GM21528 (cell line): ENCODE measurements at regions not wholly inside any gene's neighbourhood (a gene's known extent, or its start where the extent isn't known, plus 50 kb on each side); places are given as distances from the start of the nearest gene placed in this dataset.

ENCODE experiments used
- ATAC-seq: cut with Tn5 transposase; IDR thresholded peaks from one replicate; pipeline ENCODE4 v1.9.1; 2021; ENCODE audit warnings: mild to moderate bottlenecking, moderate library complexity; ENCODE audit not compliant: unreplicated experiment, low FRiP score

DNA sequence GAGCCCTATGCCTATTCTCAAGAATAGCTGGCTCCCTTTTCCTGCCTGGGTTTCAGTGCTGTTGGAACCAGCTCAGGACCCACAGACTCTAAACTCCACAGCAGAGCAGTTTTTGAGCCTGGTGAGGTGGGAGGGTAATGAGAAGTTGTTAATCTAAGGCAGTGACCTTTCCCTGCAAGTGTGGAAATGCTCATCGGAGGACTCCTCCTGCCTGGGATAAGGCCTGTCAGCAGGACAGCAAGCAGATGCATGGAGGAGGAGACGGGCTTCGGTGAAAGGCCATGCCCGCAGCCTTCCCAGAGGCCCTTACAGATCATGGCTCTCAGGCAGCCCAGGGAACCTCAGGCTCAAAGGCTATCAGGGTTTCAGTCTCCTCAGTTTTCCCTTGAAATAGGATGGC is 70.0 kb upstream of the SHISA3 start:
- no peak for ATAC-seq

DNA sequence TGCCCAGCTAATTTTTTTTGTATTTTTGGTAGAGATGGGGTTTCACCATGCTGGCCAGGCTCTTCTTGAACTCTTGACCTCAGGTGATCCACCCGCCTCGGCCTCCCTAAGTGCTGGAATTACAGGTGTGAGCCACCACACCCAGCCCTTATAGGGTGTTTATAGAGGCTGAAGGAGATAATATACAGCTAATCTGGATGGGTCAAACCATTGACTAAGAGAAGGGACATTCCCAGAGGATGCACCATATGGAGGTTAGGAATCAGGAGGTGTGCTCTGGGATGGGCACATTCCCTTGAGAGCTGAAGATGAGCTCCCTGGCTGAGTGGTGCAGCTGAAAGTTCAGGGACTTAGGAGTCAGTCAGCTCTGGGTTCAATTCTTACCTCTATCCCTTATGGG is 68.3 kb upstream of the SHISA3 start:
- no peak for ATAC-seq

GRCh38 chr4:42329421-42329820 is 67.9 kb upstream of the SHISA3 start:
- no peak for ATAC-seq

DNA sequence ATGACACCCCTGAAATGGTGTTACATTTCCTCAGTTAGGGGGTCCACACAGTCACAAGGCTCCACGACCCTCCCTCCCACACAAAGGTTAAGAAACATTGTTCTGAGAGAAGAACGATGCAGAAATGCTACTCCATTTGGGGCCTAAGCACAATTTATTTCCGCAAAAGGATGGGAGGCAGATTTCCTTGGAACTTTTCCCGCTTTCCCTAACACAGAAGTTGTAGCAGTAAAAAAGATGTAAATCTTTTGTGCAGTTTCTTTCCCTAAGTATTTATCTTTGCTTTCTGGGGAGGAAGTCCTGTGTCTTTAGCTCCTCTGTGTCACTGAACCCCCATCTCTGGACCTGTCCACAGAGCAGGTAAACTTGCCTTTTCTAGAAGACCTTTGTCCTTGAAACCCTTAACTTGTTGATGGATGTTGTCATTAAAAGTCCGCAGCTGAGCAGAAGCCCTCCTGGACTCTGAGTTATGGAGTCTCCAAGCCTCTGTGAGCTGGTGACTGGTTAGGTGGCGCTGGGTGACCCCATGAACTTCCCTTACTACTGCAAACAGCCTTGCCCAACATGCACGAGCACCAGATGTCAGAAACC is 67.2 kb upstream of the SHISA3 start:
- no peak for ATAC-seq

DNA sequence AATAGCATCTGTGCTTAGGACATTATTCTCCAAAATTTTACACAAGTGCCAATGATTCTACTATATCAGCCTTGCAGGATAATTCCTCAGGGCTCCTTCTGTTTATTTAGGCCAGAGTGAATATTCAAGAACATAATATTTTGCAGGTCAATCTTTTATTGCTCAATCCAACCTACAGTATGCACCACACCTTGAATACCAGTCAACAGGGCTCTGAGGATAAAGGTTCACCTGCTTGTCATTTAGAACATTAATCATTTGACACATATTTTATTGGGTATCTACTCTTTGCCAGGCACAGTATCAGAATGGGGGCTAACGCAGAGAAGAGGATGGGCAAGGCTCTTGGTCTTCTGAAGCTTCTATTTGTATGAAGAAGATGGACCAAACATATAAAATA is 66.2 kb upstream of the SHISA3 start:
- ATAC-seq = no peak

DNA sequence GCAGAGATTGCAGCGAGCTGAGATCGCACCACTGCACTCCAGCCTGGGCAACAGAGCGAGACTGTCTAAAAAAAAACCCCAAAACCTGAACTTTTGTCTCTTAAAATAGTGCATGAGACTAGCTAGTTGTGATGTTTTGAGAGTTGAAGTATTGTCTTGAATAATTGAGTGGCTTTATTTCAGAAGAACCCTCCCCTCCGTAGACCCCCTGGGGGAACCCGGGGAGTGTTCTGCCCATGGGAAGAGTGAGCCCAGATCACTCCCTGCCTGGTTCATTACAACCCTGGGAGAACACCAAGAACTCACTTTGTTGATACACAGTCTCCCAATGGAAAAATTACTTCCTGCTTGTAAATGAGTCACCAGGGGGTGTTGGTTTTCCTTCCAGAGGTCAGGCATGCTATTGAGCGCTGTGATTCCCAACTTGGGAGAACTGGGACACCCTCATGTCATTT is 65.3 kb upstream of the SHISA3 start:
- peak; percentile 69 for ATAC-seq

- no peak for ATAC-seq
Observed at GRCh38 chr4:42339935-42340406, 57.3 kb upstream of the SHISA3 start.

GRCh38 chr4:42341518-42342026 is 55.7 kb upstream of the SHISA3 start:
- ATAC-seq = no peak

DNA sequence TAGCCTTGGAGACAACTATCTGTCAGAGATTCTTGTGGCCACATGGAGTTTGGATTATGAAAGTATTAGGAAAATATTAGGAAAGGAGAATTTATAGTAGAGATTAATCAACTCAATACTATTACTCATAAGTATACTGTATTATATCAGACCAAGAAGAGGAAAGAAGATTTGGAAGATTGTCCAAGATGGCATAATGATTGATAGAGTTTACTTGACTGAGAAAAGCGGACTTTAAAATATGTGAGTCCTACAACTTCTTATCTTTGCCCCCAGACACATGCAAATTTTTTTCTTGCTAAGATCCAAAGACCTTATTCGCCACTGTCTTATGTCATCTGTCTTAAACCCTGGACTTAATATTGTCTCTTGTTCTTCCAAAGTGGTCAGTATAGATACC is 54.8 kb upstream of the SHISA3 start:
- no peak for ATAC-seq

DNA sequence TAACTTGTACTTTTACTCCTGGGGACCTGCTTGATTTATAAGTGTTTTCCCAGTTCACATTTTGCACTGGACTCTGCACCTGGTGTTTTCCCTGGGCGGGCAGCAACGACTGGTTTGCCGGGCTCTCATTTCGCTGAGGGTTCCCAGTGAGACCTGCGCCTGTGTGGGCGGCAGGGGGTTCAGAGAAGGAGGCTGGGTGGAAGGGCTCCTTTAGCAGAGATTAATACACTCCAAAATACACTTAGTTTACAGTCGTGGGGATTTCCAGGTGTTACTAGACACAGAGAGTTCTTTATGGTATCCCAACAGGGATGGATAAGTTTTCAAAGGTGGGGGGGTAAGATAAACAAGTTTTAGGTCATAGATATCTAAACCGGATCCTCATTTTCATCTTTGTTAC is 53.0 kb upstream of the SHISA3 start:
- no peak for ATAC-seq

GRCh38 chr4:42344749-42345148 is 52.5 kb upstream of the SHISA3 start:
- ATAC-seq = no peak

DNA sequence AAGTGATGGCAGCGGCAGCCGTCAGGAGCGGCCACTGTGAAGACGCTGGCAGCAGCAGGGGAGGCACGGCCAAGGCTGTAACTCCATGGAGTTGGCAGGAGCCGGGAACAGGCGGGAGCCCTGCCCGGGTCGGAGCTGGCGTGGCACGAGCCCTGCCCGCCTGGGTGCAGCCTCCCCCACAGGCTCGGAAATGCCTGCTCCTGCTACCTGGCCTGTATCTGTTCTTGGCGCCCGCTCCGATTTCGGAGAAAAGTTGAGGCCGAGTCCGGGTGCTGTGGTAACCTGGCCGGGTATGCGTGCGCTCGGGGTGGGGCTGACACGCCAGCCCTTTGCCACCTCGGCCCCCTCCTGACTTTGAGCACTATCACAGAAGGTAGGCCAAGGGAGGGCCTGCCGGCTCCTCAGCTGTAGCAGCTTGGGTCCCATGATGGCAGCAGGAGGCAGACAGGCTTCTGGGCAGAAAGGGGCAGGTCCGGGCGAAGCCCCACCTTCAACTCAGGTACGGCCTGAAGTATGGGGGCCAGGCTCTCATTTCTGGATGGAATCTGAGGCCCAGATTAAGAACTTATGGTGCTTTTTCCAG is 51.2 kb upstream of the SHISA3 start:
- no peak for ATAC-seq

- ATAC-seq = no peak
Observed at GRCh38 chr4:42347076-42347475, 50.2 kb upstream of the SHISA3 start.
